Cardiac fibroblast (primary cell): ENCODE measurements at regions not wholly inside any gene's neighbourhood (a gene's known extent, or its start where the extent isn't known, plus 50 kb on each side); places are given as distances from the start of the nearest gene placed in this dataset.
A peak's percentile ranks its signal among the peaks of the same experiment; 100 is the strongest.

Experiments
- DNase-seq, 2 donors: peaks; one replicate each; pipeline versions ENCODE4 v3.0.0 to v3.0.0-alpha.2; 2010; ENCODE audit warnings: low read depth in 2 of 2
- H3K4me3 ChIP-seq, 2 donors: replicated peaks in 1 of 2; 1 replicate in 1 of 2; 2 replicates in 1 of 2; pipeline ENCODE4 v1.5.1; 2011; ENCODE audit warnings: low read depth in 2 of 2, low read length in 2 of 2, mild to moderate bottlenecking in 2 of 2, moderate library complexity in 1 of 2
- TF ChIP-seq, protein P1 (sequence below): IDR thresholded peaks from one replicate; pipeline ENCODE4 v1.5.1; 2011; ENCODE audit warnings: low read depth, mild to moderate bottlenecking, low read length, inconsistent platforms

GRCh38 chr6:23034926-23035325, 465.6 kb downstream of the HDGFL1 start:
- DNase-seq, result no peak
- TF ChIP-seq, protein P1, sequence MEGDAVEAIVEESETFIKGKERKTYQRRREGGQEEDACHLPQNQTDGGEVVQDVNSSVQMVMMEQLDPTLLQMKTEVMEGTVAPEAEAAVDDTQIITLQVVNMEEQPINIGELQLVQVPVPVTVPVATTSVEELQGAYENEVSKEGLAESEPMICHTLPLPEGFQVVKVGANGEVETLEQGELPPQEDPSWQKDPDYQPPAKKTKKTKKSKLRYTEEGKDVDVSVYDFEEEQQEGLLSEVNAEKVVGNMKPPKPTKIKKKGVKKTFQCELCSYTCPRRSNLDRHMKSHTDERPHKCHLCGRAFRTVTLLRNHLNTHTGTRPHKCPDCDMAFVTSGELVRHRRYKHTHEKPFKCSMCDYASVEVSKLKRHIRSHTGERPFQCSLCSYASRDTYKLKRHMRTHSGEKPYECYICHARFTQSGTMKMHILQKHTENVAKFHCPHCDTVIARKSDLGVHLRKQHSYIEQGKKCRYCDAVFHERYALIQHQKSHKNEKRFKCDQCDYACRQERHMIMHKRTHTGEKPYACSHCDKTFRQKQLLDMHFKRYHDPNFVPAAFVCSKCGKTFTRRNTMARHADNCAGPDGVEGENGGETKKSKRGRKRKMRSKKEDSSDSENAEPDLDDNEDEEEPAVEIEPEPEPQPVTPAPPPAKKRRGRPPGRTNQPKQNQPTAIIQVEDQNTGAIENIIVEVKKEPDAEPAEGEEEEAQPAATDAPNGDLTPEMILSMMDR, result no peak

GRCh38 chr6:23036406-23036983, 467.1 kb downstream of the HDGFL1 start:
- peak; percentile 5 for DNase-seq
- TF ChIP-seq, protein P1, result no peak
- no peak overlapping the region for H3K4me3 ChIP-seq

More at GRCh38 chr6:23034926-23035325, 465.6 kb downstream of the HDGFL1 start:
- no peak overlapping the region for H3K4me3 ChIP-seq

DNA sequence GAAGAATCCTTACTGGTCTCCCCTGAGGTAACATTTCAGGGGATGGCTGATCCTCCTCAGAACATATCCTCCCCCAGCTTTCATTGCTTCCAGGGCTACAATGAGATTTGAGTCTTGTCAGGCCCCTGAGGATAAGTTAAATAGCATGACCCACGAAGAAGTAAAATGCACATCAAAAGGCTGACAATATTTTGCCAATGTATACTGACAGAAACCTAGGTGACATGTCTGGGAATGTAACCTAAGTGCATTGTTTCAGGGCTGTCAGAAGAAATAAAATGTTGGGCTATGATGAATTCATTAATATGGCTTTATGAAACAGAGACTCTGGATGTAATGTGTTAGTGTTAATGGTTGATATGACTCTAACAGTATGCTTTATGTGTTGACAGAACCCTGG, 471.5 kb downstream of the HDGFL1 start:
- DNase-seq, result no peak
- TF ChIP-seq, protein P1, result no peak
- H3K4me3 ChIP-seq, result no peak overlapping the region

DNA sequence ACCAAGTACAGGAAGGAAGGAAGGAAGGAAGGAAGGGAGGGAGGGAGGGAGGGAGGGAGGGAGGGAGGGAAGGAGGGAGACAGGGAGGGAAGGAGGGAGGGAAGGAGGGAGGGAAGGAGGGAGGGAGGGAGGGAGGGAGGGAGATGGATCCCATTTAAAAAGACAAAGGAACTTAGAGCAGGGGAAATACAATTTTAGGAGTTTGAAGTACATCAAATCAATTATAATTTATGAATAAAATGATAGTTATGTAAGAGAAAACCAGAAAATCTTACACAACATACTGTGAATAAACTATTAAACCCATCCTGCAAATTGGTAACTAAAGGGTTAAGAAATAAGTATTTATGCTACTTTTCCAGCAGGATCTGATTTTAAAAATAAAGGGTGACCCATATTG, 475.9 kb downstream of the HDGFL1 start:
- TF ChIP-seq, protein P1, result no peak
- H3K4me3 ChIP-seq, result no peak overlapping the region
- DNase-seq, result no peak

DNA sequence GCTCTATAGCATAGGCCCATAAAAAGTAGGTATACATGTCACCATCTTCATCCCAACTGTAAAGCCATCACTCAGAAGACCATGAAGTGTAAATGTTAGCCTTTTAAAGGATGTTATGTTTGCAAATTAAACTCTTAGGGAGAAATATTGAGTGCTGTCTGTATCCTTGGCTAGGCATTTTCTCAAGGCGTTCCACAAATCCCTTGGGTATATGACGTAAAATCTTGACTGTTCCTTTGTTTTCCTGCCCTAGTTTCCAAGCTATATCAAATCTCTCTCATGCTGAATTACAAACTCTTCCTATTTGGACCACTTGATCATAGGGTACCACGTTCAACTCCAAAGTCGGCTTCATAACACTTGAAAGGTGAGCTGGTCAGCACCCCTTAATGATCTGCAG, 486.2 kb downstream of the HDGFL1 start:
- DNase-seq, result peak in 1 of 2 donors; percentile 64
- TF ChIP-seq, protein P1, result no peak
- H3K4me3 ChIP-seq, result no peak overlapping the region

GRCh38 chr6:23073821-23074220, 504.5 kb downstream of the HDGFL1 start:
- DNase-seq, result peak in 1 of 2 donors; percentile 37
- H3K4me3 ChIP-seq, result no peak overlapping the region
- TF ChIP-seq, protein P1, result no peak

- H3K4me3 ChIP-seq, result no peak overlapping the region
- TF ChIP-seq, protein P1, result no peak
- DNase-seq, result no peak
Measured at GRCh38 chr6:23077772-23078171, 508.4 kb downstream of the HDGFL1 start.
